RPMI7951 (cell line): ENCODE measurements at regions not wholly inside any gene's neighbourhood (a gene's known extent, or its start where the extent isn't known, plus 50 kb on each side); places are given as distances from the start of the nearest gene placed in this dataset.
"Not testable (repeated sequence)": the region's sequence is repeated elsewhere in the genome, so short reads cannot be mapped to it uniquely, and the experiment has no call there.

Experiments
- DNase-seq: peaks from one replicate; pipeline ENCODE4 v3.0.0-alpha.2; 2012; ENCODE audit warnings: low read depth

DNA sequence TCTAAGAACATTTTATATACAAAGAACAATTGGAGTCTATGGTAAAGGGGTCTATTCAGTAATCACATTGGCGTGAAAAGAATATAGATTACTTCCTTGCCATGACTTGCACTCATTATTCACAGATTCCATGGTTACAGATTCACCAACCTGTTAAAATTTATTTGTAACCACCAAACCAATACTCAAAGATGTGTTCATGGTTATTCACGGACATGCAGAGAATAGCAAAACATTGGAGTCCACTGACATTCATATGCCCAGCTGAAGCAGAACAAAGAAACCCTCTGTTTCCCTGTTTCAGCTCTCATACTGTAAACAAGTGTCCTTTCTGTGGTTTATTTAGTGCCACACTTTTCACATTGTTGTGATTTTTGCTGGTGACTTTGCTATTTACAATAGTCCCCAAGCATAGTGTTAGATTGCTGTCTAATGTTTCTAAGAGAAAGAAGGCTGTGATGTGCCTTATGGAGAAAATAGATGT is 185.8 kb upstream of the TTC14 start:
- DNase-seq: peak; percentile 31

GRCh38 chr3:180417241-180417640 is 184.7 kb upstream of the TTC14 start:
- no peak for DNase-seq

DNA sequence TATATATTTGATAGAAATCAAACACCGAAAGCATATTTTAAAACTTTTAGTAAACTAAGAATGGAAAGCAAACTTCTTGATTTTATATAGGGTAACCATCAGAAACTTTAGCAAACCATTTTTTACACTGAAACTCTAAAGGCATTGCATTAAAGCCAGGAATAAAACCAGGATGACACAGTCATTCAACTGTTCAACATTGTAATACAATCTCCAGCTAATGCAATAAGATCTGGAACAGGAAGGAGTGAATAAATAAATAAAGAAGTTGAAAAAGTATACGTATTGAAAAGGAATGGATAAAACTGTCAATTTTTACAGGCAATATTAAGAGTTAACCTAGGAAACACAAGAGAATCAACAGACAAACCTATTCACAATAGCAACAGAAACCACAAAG is 181.9 kb upstream of the TTC14 start:
- DNase-seq: no peak

DNA sequence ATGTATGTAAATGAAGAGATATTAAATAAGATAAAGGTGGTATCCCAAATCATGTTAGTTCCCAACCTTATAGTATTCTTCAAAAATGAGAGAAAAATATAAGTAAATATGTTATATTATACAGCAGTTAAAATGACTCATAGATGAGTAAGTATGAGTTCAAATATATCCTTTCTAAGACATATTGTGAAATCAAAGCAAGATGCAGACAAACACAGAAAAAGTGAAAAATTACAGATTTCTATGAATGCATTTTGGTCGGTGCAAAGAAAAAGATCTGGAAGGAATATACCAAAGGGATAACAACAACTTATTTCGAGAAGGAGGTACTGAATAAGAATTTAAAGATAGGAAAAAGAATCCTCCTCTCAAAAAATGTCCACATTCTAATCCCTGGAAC is 181.2 kb upstream of the TTC14 start:
- DNase-seq: no peak

- DNase-seq: peak; percentile 9
Measured at GRCh38 chr3:180421221-180421620, 180.7 kb upstream of the TTC14 start.

GRCh38 chr3:180421721-180422120 is 180.2 kb upstream of the TTC14 start:
- DNase-seq: no peak

- not testable (repeated sequence) for DNase-seq
Measured at GRCh38 chr3:180424305-180424704, 177.7 kb upstream of the TTC14 start.

DNA sequence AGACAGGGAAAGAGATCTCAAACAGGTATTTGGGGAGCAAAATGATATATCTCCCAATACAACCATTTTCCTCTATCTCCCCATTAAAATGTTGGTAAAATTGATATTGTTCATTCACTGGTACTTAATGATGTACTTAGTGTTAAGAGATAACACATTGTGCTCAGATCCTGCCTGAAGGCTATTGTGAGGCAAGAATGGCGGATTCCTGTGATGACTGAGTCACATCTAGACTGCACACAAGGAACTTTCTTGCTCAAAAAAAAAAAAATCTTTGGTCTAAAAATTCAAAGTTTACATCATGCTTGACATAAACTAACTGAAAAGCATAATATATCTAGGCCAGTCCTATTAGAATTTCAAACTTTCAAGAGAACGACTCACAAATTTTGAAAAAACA is 171.1 kb upstream of the TTC14 start:
- DNase-seq: peak; percentile 39

GRCh38 chr3:180433152-180433551 is 168.8 kb upstream of the TTC14 start:
- DNase-seq: peak; percentile 60

- peak; percentile 28 for DNase-seq
Measured at GRCh38 chr3:180447136-180447535, 154.8 kb upstream of the TTC14 start.

GRCh38 chr3:180448407-180448806 is 153.6 kb upstream of the TTC14 start:
- not testable (repeated sequence) for DNase-seq

DNA sequence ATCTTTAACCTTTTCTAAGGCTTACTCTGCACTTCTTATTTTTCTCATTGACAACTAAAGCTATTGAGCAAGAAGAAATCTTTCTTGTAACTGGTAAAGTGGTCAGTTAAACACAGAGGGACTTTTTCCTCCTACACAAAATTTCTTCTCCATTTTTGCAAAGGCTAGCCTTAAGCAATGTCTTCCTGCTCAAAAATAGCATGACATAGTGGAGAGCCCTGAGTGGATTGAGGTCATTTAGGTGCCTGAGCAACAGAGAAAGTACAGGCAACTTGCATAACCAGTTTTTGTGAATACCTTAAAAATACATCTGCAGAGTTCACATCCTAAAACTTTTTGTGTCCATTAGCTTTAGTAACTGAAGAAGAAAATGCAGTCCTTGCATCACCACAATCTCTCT is 144.7 kb upstream of the TTC14 start:
- no peak for DNase-seq

DNA sequence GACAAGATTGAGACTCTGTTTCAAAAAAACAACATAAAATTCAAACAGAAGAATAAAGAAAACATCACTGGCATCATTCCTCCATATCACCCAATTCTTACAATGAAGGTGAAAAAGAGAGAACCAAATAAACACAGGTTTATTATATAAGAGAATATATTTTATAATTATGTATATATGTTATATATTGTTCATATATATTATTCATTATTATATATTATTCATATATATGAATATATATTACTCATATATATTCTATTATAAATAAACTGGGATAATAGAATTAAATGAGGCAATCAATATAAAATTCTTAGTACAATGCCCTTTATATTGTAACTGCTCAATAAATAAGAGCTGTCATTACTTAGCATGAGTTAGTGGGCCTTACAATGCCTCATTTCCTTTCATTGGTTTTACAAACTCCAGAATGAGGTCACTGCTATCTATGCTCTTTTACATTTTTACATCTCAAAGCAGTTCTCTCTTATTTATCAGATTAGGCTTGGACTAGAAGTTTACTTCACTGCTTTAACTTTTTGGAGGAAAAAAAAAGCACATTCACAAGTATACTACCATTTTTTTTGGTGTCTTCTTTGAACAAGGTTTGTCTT is 135.5 kb upstream of the TTC14 start:
- DNase-seq: no peak

DNA sequence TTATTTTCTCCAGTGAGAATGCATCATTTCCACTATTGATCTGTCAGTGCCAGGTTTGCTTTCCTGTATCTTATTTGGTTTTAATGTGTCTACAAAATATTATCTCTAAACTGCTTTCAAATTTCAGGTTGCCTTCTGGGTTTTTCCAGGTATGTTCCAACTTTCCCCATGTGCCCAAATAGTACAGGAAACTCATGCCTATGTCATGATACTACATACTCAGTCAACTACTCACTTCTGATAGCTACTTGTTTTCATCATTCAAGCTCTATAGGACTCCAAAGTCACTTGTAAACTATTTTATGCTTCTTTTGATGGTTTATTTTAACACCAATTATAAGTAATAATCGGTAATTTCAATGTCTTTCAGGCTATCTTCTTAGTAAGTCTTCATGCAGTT is 134.8 kb upstream of the TTC14 start:
- DNase-seq: no peak

DNA sequence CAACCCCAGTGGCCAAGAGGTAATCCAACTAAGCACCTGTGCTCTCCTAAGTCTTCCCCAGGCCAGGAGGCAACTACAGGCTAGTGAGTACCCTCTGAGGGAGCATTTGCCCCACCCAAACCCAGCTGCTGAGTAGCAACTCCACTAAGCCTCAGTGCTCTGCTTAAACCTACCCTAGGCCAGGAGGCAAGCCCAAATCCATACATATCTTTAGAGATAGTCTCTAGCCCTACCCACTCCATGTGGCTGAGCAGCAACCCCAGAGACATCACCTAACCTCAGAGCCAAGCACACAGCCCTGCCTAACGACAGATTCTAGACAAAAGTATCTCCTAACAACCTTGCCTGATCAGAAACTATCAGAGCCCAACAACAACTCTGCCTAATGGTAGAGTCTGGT is 132.8 kb upstream of the TTC14 start:
- DNase-seq: no peak

DNA sequence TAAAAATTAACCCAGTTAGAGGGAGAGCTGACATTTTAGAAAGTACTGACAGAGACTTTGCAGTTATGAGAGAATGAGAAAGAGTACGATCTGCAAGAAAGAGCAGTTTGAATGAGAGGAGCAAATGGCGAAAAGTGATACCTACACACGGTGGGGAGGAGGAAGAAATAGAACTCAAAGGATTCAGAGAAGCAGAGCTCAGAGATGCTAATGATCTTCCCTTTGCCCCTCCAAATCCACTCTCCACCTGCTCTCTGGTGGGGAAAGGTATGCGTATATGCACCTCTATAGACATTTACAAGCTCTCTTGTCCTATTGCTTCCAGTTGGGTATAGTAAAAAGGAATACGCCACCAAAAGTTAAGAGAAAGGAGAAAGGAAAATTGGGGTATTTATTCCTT is 123.3 kb upstream of the TTC14 start:
- DNase-seq: no peak

GRCh38 chr3:180492047-180492446 is 109.9 kb upstream of the TTC14 start:
- DNase-seq: no peak

DNA sequence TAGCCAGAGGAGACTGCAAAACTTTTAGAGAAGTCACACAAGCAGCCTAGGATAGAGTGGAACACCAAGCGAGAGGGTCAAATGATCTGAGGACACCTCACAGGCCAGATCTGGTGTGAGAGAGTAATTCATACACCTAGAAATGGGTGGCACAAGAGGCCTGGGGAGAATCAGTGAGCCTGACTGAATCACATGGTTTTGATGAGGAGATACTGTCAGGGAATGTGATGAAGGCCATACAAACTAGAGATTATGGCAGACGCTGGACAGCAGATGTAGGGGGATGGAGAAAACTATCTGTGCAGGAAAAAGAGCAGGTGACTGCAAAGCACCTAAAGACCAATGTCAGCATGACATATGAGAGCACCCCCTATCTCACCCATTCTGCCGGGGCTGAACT is 105.0 kb upstream of the TTC14 start:
- no peak for DNase-seq

DNA sequence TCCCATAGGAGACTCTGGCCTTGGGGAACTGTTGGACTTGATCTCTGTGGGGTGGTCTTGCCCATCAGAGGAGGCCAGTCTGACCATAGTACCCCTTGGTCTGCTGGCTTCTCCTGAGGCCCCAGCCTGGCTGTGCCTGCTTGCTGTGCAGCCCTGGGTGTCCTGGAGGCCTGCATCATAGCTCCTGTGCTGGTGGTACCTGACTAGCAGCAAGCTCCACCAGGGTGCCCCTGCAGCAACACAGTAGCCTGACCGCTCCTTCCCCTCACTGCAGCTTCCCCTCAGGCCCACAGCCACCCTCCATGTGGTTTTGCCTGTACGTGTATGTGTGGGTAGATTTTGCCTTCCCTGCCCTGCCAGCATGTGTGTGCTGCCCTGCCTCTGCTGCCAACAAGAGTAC is 85.6 kb upstream of the TTC14 start:
- DNase-seq: no peak

GRCh38 chr3:180523040-180523439 is 78.9 kb upstream of the TTC14 start:
- no peak for DNase-seq

- no peak for DNase-seq
Measured at GRCh38 chr3:180528843-180529242, 73.1 kb upstream of the TTC14 start.

DNA sequence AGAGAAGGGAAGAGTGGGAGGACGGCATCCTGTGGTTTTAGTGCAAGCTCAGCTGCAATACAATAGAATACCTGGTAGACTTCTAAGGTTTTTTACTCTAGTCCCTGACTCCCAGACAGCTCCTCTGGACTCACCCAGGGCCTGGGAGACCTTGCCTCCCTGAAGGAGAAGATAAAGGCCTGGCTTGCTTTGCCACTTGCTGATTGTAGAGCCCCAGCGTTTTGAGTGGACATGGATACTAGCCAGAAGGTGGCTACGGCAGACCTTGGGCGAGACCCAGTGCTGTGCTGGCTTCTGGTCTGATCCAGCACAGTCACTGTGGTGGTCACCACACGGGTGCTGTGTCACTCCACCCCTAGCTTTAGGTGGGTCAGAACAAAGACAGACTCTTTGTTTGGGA is 72.2 kb upstream of the TTC14 start:
- DNase-seq: no peak

GRCh38 chr3:180530276-180530675 is 71.7 kb upstream of the TTC14 start:
- no peak for DNase-seq
